ENCODE measurements at regions not wholly inside any gene's neighbourhood (a gene's known extent, or its start where the extent isn't known, plus 50 kb on each side); places are given as distances from the start of the nearest gene placed in this dataset.

GRCh38 chr9:109582386-109582785 is 84.3 kb upstream of the PTPN3 start:
- no peak for TF ChIP-seq ESRRG (CRISPR knock-in tag; IDR thresholded peaks at IDR 0.05)
- TF ChIP-seq, protein P1, sequence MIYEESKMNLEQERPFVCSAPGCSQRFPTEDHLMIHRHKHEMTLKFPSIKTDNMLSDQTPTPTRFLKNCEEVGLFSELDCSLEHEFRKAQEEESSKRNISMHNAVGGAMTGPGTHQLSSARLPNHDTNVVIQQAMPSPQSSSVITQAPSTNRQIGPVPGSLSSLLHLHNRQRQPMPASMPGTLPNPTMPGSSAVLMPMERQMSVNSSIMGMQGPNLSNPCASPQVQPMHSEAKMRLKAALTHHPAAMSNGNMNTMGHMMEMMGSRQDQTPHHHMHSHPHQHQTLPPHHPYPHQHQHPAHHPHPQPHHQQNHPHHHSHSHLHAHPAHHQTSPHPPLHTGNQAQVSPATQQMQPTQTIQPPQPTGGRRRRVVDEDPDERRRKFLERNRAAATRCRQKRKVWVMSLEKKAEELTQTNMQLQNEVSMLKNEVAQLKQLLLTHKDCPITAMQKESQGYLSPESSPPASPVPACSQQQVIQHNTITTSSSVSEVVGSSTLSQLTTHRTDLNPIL (CRISPR knock-in tag; IDR thresholded peaks at IDR 0.05; ENCODE audit: low read depth): no peak

All from SK-N-SH treated with all-trans-retinoic acid at 6 μM for 48 hours (cell line).